Skeletal muscle satellite cell (primary cell): ENCODE measurements at regions not wholly inside any gene's neighbourhood (a gene's known extent, or its start where the extent isn't known, plus 50 kb on each side); places are given as distances from the start of the nearest gene placed in this dataset.

Source experiments
- H3K27me3 ChIP-seq: 2 replicates; pipeline ENCODE4 v1.7.0; 2013; ENCODE audit warnings: low read length; ENCODE audit not compliant: control insufficient read depth, insufficient read depth
- H3K36me3 ChIP-seq: 2 replicates; pipeline ENCODE4 v1.7.0; 2013; ENCODE audit warnings: mild to moderate bottlenecking, control low read depth, low read length; ENCODE audit not compliant: insufficient read depth
- H3K4me1 ChIP-seq: 2 replicates; pipeline ENCODE4 v1.7.0; 2013; ENCODE audit warnings: low read length; ENCODE audit not compliant: control insufficient read depth, insufficient read depth
- H3K4me2 ChIP-seq: 2 replicates; pipeline ENCODE4 v1.7.0; 2013; ENCODE audit warnings: mild to moderate bottlenecking, low read length
- H3K4me3 ChIP-seq: 2 replicates; pipeline ENCODE4 v1.7.0; 2013; ENCODE audit warnings: low read length
- H3K9ac ChIP-seq: 2 replicates; pipeline ENCODE4 v1.7.0; 2013; ENCODE audit warnings: mild to moderate bottlenecking, low read depth, low read length, moderate library complexity
- H3K9me3 ChIP-seq: replicated peaks from 2 replicates; pipeline ENCODE4 v1.7.0; 2013; ENCODE audit warnings: mild to moderate bottlenecking, control low read depth, low read length

GRCh38 chr11:92768121-92768840, 201.2 kb upstream of the MTNR1B start:
- peaks cover 4% of the 10 kb centered on the region for H3K27me3 ChIP-seq
- no peaks in the 10 kb centered on the region for H3K9me3 ChIP-seq
- H3K4me3 ChIP-seq: no peak overlapping the region
- H3K4me2 ChIP-seq: no peak overlapping the region
- peaks cover 6% of the 10 kb centered on the region for H3K4me1 ChIP-seq
- no peaks in the 10 kb centered on the region for H3K36me3 ChIP-seq
- H3K9ac ChIP-seq: no peak overlapping the region

- Histone ChIP-seq H3K4me2 (no peak overlapping the region), H3K9me3 (no peaks in the 10 kb centered on the region), H3K4me1 (peaks cover 6% of the 10 kb centered on the region), H3K27me3 (peaks cover 2% of the 10 kb centered on the region), H3K4me3 (no peak overlapping the region), H3K9ac (no peak overlapping the region), H3K36me3 (no peaks in the 10 kb centered on the region)
Measured at GRCh38 chr11:92769112-92769511, 200.3 kb upstream of the MTNR1B start.

- no peaks in the 10 kb centered on the region for H3K36me3 ChIP-seq
- no peak overlapping the region for H3K4me2 ChIP-seq
- H3K9me3 ChIP-seq: no peaks in the 10 kb centered on the region
- H3K27me3 ChIP-seq: no peaks in the 10 kb centered on the region
- peaks cover 6% of the 10 kb centered on the region for H3K4me1 ChIP-seq
- H3K9ac ChIP-seq: no peak overlapping the region
- H3K4me3 ChIP-seq: no peak overlapping the region
Measured at GRCh38 chr11:92770419-92770818, 199.0 kb upstream of the MTNR1B start.

- H3K4me1 ChIP-seq: peaks cover under 1% of the 10 kb centered on the region
- H3K9ac ChIP-seq: no peak overlapping the region
- H3K36me3 ChIP-seq: no peaks in the 10 kb centered on the region
- no peak overlapping the region for H3K4me3 ChIP-seq
- no peak overlapping the region for H3K4me2 ChIP-seq
- H3K9me3 ChIP-seq: no peaks in the 10 kb centered on the region
- no peaks in the 10 kb centered on the region for H3K27me3 ChIP-seq
Measured at GRCh38 chr11:92770981-92771380, 198.5 kb upstream of the MTNR1B start.

- Histone ChIP-seq H3K36me3 (no peaks in the 10 kb centered on the region), H3K9me3 (no peaks in the 10 kb centered on the region), H3K27me3 (no peaks in the 10 kb centered on the region), H3K4me2 (no peak overlapping the region), H3K4me1 (no peaks in the 10 kb centered on the region), H3K4me3 (no peak overlapping the region), H3K9ac (no peak overlapping the region)
Measured at GRCh38 chr11:92771701-92772100, 197.8 kb upstream of the MTNR1B start.

GRCh38 chr11:92775003-92775676, 194.3 kb upstream of the MTNR1B start:
- Histone ChIP-seq H3K4me1 (no peaks in the 10 kb centered on the region), H3K9ac (no peak overlapping the region), H3K27me3 (no peaks in the 10 kb centered on the region), H3K4me3 (no peak overlapping the region), H3K36me3 (no peaks in the 10 kb centered on the region), H3K9me3 (no peaks in the 10 kb centered on the region), H3K4me2 (no peak overlapping the region)

- no peaks in the 10 kb centered on the region for H3K36me3 ChIP-seq
- H3K9ac ChIP-seq: no peak overlapping the region
- no peaks in the 10 kb centered on the region for H3K4me1 ChIP-seq
- no peaks in the 10 kb centered on the region for H3K9me3 ChIP-seq
- no peaks in the 10 kb centered on the region for H3K27me3 ChIP-seq
- H3K4me2 ChIP-seq: no peak overlapping the region
- no peak overlapping the region for H3K4me3 ChIP-seq
Measured at GRCh38 chr11:92776676-92777075, 192.8 kb upstream of the MTNR1B start.

- Histone ChIP-seq H3K4me1 (no peaks in the 10 kb centered on the region), H3K27me3 (no peaks in the 10 kb centered on the region), H3K4me3 (no peak overlapping the region), H3K4me2 (no peak overlapping the region), H3K9me3 (no peaks in the 10 kb centered on the region), H3K36me3 (no peaks in the 10 kb centered on the region), H3K9ac (no peak overlapping the region)
Measured at GRCh38 chr11:92779746-92780145, 189.7 kb upstream of the MTNR1B start.

GRCh38 chr11:92781151-92781550, 188.3 kb upstream of the MTNR1B start:
- no peak overlapping the region for H3K4me3 ChIP-seq
- no peaks in the 10 kb centered on the region for H3K27me3 ChIP-seq
- no peaks in the 10 kb centered on the region for H3K9me3 ChIP-seq
- H3K4me1 ChIP-seq: no peaks in the 10 kb centered on the region
- H3K4me2 ChIP-seq: no peak overlapping the region
- no peaks in the 10 kb centered on the region for H3K36me3 ChIP-seq
- H3K9ac ChIP-seq: no peak overlapping the region

GRCh38 chr11:92782806-92783205, 186.6 kb upstream of the MTNR1B start:
- no peaks in the 10 kb centered on the region for H3K36me3 ChIP-seq
- H3K4me1 ChIP-seq: no peaks in the 10 kb centered on the region
- no peaks in the 10 kb centered on the region for H3K27me3 ChIP-seq
- H3K9me3 ChIP-seq: no peaks in the 10 kb centered on the region
- no peak overlapping the region for H3K4me2 ChIP-seq
- H3K4me3 ChIP-seq: no peak overlapping the region
- H3K9ac ChIP-seq: no peak overlapping the region

- no peak overlapping the region for H3K4me3 ChIP-seq
- no peak overlapping the region for H3K9ac ChIP-seq
- no peak overlapping the region for H3K4me2 ChIP-seq
- no peaks in the 10 kb centered on the region for H3K36me3 ChIP-seq
- H3K27me3 ChIP-seq: no peaks in the 10 kb centered on the region
- H3K4me1 ChIP-seq: no peaks in the 10 kb centered on the region
- H3K9me3 ChIP-seq: no peaks in the 10 kb centered on the region
Measured at GRCh38 chr11:92784331-92784730, 185.1 kb upstream of the MTNR1B start.

GRCh38 chr11:92787638-92788037, 181.8 kb upstream of the MTNR1B start:
- H3K4me2 ChIP-seq: no peak overlapping the region
- no peaks in the 10 kb centered on the region for H3K9me3 ChIP-seq
- no peaks in the 10 kb centered on the region for H3K27me3 ChIP-seq
- no peaks in the 10 kb centered on the region for H3K36me3 ChIP-seq
- H3K9ac ChIP-seq: no peak overlapping the region
- H3K4me1 ChIP-seq: no peaks in the 10 kb centered on the region
- H3K4me3 ChIP-seq: no peak overlapping the region
